H1 (cell line): ENCODE measurements at regions not wholly inside any gene's neighbourhood (a gene's known extent, or its start where the extent isn't known, plus 50 kb on each side); places are given as distances from the start of the nearest gene placed in this dataset.

Experiments
- CTCF ChIA-PET: fragments of 300-600 bp; sonication (Branson Sonifier 250); formaldehyde crosslinking; loops from one replicate; lab custom pipeline; 2021; ENCODE audit not compliant: partially characterized antibody; lab: Charles Lee
- POLR2A ChIA-PET: fragments of 300-600 bp; sonication (Branson Sonifier 250); formaldehyde crosslinking; loops from one replicate; lab custom pipeline; 2021; ENCODE audit warnings: inconsistent platforms; ENCODE audit not compliant: partially characterized antibody; lab: Charles Lee
- DNase-seq, 2 experiments: peaks; one replicate each; pipeline versions ENCODE4 v3.0.0 to v3.0.0-alpha.2; 2010 to 2022; ENCODE audit warnings: low spot score in 2 of 2, low read depth in 1 of 2, mixed read lengths in 1 of 2
- FAIRE-seq: peaks from 2 replicates; lab custom pipeline; 2011; peaks lifted over from hg19 to GRCh38; lab: Jason Lieb, UNC
- H2AFZ ChIP-seq: 2 replicates; pipeline ENCODE4 v1.8.1; 2012; ENCODE audit warnings: low read length, inconsistent platforms
- H2AK5ac ChIP-seq: 2 replicates; pipeline ENCODE4 v1.6.1; 2013; ENCODE audit warnings: low read depth, low read length
- H2BK120ac ChIP-seq: replicated peaks from 2 replicates; pipeline ENCODE3; 2013; ENCODE audit warnings: low read depth, low read length, inconsistent platforms
- H2BK12ac ChIP-seq: 2 replicates; pipeline ENCODE4 v1.6.1; 2013; ENCODE audit warnings: low read depth, low read length
- H2BK15ac ChIP-seq: 2 replicates; pipeline ENCODE4 v1.6.1; 2013; ENCODE audit warnings: low read length
- H2BK20ac ChIP-seq: 2 replicates; pipeline ENCODE4 v1.6.1; 2013; ENCODE audit warnings: low read length
- H2BK5ac ChIP-seq: 2 replicates; pipeline ENCODE4 v1.6.1; 2013; ENCODE audit warnings: low read depth, low read length
- H3K14ac ChIP-seq: 2 replicates; pipeline ENCODE4 v1.6.1; 2013; ENCODE audit warnings: inconsistent platforms; ENCODE audit not compliant: insufficient read length
- H3K18ac ChIP-seq: 2 replicates; pipeline ENCODE4 v1.6.1; 2013; ENCODE audit warnings: low read length; ENCODE audit errors: extremely low read depth
- H3K23ac ChIP-seq: 2 replicates; pipeline ENCODE4 v1.6.1; 2013; ENCODE audit warnings: inconsistent platforms; ENCODE audit not compliant: insufficient read length
- H3K23me2 ChIP-seq: 2 replicates; pipeline ENCODE4 v1.6.1; 2013; ENCODE audit warnings: low read depth, low read length
- H3K27ac ChIP-seq: 2 replicates; pipeline ENCODE4 v1.6.1; 2011; ENCODE audit warnings: low read depth, low read length, inconsistent platforms
- H3K27me3 ChIP-seq, 4 experiments: replicated peaks in 1 of 4; 1 replicate in 1 of 4; 2 replicates in 3 of 4; pipeline versions ENCODE4 v1.6.1 to v1.8.1; 2011 to 2013; ENCODE audit warnings: low read length in 3 of 4, mild to moderate bottlenecking in 3 of 4, inconsistent platforms in 2 of 4, mixed read lengths in 2 of 4, moderate library complexity in 1 of 4; ENCODE audit not compliant: control insufficient read depth in 3 of 4, insufficient read depth in 3 of 4; ENCODE audit errors: extremely low read depth in 1 of 4
- H3K36me3 ChIP-seq, 4 experiments: 2 replicates each; pipeline versions ENCODE4 v1.6.1 to v1.8.1; 2011 to 2013; ENCODE audit warnings: mild to moderate bottlenecking in 4 of 4, low read length in 3 of 4, moderate library complexity in 2 of 4, control low read depth in 1 of 4, inconsistent platforms in 1 of 4; ENCODE audit not compliant: insufficient read depth in 4 of 4, control insufficient read depth in 2 of 4
- H3K4ac ChIP-seq: replicated peaks from 2 replicates; pipeline ENCODE3; 2013; ENCODE audit warnings: low read length, low read depth, mixed read lengths, inconsistent platforms; ENCODE audit not compliant: insufficient read length
- H3K4me1 ChIP-seq, 4 experiments: replicated peaks in 1 of 4; 1 replicate in 1 of 4; 2 replicates in 3 of 4; pipeline versions ENCODE4 v1.6.1 to v1.8.1; 2011 to 2013; ENCODE audit warnings: low read length in 3 of 4, inconsistent platforms in 2 of 4, mixed read lengths in 1 of 4; ENCODE audit not compliant: insufficient read depth in 4 of 4, control insufficient read depth in 3 of 4
- H3K4me2 ChIP-seq, 2 experiments: 2 replicates each; pipeline versions ENCODE4 v1.6.1 to v1.8.1; 2011 to 2013; ENCODE audit warnings: low read depth in 2 of 2, low read length in 2 of 2, control low read depth in 1 of 2, inconsistent platforms in 1 of 2, mild to moderate bottlenecking in 1 of 2; ENCODE audit not compliant: insufficient read depth in 1 of 2
- H3K4me3 ChIP-seq, 4 experiments: fragments of 200-600, 300-600 bp in 1 of 4; sonication (generic), shearing (Covaris generic), sonication (Bioruptor Twin) in 1 of 4; 2 replicates each; pipeline versions ENCODE4 v1.5.1 to v1.8.1; 2011 to 2016; ENCODE audit warnings: low read length in 4 of 4, low read depth in 3 of 4, control low read depth in 2 of 4, inconsistent platforms in 2 of 4, mild to moderate bottlenecking in 2 of 4, mixed read lengths in 1 of 4, moderate library complexity in 1 of 4; ENCODE audit not compliant: insufficient read depth in 2 of 4; ENCODE audit errors: extremely low read depth in 1 of 4
- H3K56ac ChIP-seq: replicated peaks from 2 replicates; pipeline ENCODE3; 2013; ENCODE audit warnings: low read depth, mild to moderate bottlenecking, mixed read lengths, low read length, inconsistent platforms; ENCODE audit not compliant: insufficient read length
- H3K79me1 ChIP-seq: 2 replicates; pipeline ENCODE4 v1.6.1; 2013; ENCODE audit warnings: low read depth, low read length, control low read depth
- H3K79me2 ChIP-seq, 2 experiments: 2 replicates each; pipeline versions ENCODE4 v1.6.1 to v1.8.1; 2012 to 2013; ENCODE audit warnings: low read length in 2 of 2, mild to moderate bottlenecking in 2 of 2, inconsistent platforms in 1 of 2; ENCODE audit not compliant: insufficient read depth in 2 of 2, control insufficient read depth in 1 of 2
- H3K9ac ChIP-seq, 4 experiments: replicated peaks in 1 of 4; 1 replicate in 1 of 4; 2 replicates in 3 of 4; pipeline versions ENCODE4 v1.6.1 to v1.8.1; 2011 to 2013; ENCODE audit warnings: low read depth in 3 of 4, low read length in 3 of 4, control low read depth in 2 of 4, mild to moderate bottlenecking in 2 of 4, moderate library complexity in 2 of 4, inconsistent platforms in 1 of 4; ENCODE audit errors: extremely low read depth in 1 of 4
- H3K9me3 ChIP-seq, 2 experiments: 2 replicates each; pipeline versions ENCODE4 v1.6.1 to v1.8.1; 2012 to 2013; ENCODE audit warnings: mild to moderate bottlenecking in 2 of 2, moderate library complexity in 2 of 2, control low read depth in 1 of 2, inconsistent platforms in 1 of 2, low read depth in 1 of 2, low read length in 1 of 2, mixed read lengths in 1 of 2; ENCODE audit not compliant: insufficient read depth in 2 of 2
- H4K20me1 ChIP-seq, 2 experiments: replicated peaks in 1 of 2; 2 replicates each; pipeline versions ENCODE3 to v1.8.1; 2011 to 2013; ENCODE audit warnings: inconsistent platforms in 2 of 2, low read length in 2 of 2, mild to moderate bottlenecking in 1 of 2; ENCODE audit not compliant: insufficient read depth in 2 of 2, control insufficient read depth in 1 of 2
- H4K5ac ChIP-seq: 2 replicates; pipeline ENCODE4 v1.6.1; 2013; ENCODE audit warnings: low read length, low read depth, mixed read lengths, inconsistent platforms; ENCODE audit not compliant: insufficient read length
- H4K8ac ChIP-seq: 2 replicates; pipeline ENCODE4 v1.8.0; 2013; ENCODE audit warnings: mild to moderate bottlenecking, moderate library complexity, low read length, inconsistent platforms; ENCODE audit not compliant: insufficient read depth; ENCODE audit errors: extremely low read depth
- H4K91ac ChIP-seq: replicated peaks from 2 replicates; pipeline ENCODE3; 2013; ENCODE audit warnings: low read length, mixed read lengths, inconsistent platforms; ENCODE audit not compliant: insufficient read length
- CBX8 ChIP-seq: fragments of 300-800, 300-1000 bp; sonication (generic); IDR thresholded peaks from 2 replicates; pipeline ENCODE4 v1.7.1; 2016; ENCODE audit warnings: low read depth, low read length, borderline replicate concordance
- EP300 ChIP-seq, 2 experiments: IDR thresholded peaks; 1 replicate in 1 of 2; 2 replicates in 1 of 2; pipeline ENCODE4 v1.6.1; 2011 to 2012; ENCODE audit warnings: low read depth in 2 of 2, low read length in 2 of 2, mild to moderate bottlenecking in 2 of 2, borderline replicate concordance in 1 of 2, inconsistent platforms in 1 of 2, moderate library complexity in 1 of 2
- KDM1A ChIP-seq: fragments of 200-600, 300-600 bp; sonication (generic); IDR thresholded peaks from 2 replicates; pipeline ENCODE4 v1.7.1; 2016; ENCODE audit warnings: mild to moderate bottlenecking, low read length, borderline replicate concordance
- KDM5A ChIP-seq: fragments of 200-600 bp; IDR thresholded peaks from 2 replicates; pipeline ENCODE4 v1.7.1; 2012; ENCODE audit warnings: mild to moderate bottlenecking, low read length, inconsistent platforms, mixed read lengths
- MAX ChIP-seq: IDR thresholded peaks from 2 replicates; pipeline ENCODE4 v1.6.1; 2012; ENCODE audit warnings: inconsistent platforms
- POLR2A ChIP-seq, 2 experiments: IDR thresholded peaks; 1 replicate in 1 of 2; 2 replicates in 1 of 2; pipeline ENCODE4 v1.6.1; 2011; ENCODE audit warnings: low read depth in 2 of 2, low read length in 2 of 2, mild to moderate bottlenecking in 2 of 2; ENCODE audit errors: control extremely low read depth in 1 of 2
- RAD21 ChIP-seq, 2 experiments: IDR thresholded peaks in 1 of 2; conservative IDR thresholded peaks in 1 of 2; 2 replicates each; pipeline ENCODE4 v1.6.1; 2011; ENCODE audit warnings: low read depth in 2 of 2, low read length in 2 of 2, improper control_type of control experiment in 1 of 2, inconsistent platforms in 1 of 2, mild to moderate bottlenecking in 1 of 2, moderate library complexity in 1 of 2
- RBBP5 ChIP-seq: IDR thresholded peaks from 2 replicates; pipeline ENCODE4 v1.7.1; 2012; ENCODE audit warnings: low read depth, mild to moderate bottlenecking, inconsistent platforms, low read length, moderate library complexity, borderline replicate concordance
- RFX5 ChIP-seq: IDR thresholded peaks from 2 replicates; pipeline ENCODE4 v1.6.1; 2011; ENCODE audit warnings: low read depth, low read length, improper control_type of control experiment, borderline replicate concordance
- SUZ12 ChIP-seq: fragments of 200-600 bp; sonication (generic); IDR thresholded peaks from 2 replicates; pipeline ENCODE4 v1.6.1; 2012; ENCODE audit warnings: mild to moderate bottlenecking, inconsistent platforms, low read length, moderate library complexity, mixed read lengths
- TAF1 ChIP-seq: IDR thresholded peaks from 2 replicates; pipeline ENCODE4 v1.6.1; 2011; ENCODE audit warnings: mild to moderate bottlenecking, low read depth, low read length
- TAF7 ChIP-seq: optimal IDR thresholded peaks from 2 replicates; pipeline ENCODE3; 2011; ENCODE audit warnings: low read depth, mild to moderate bottlenecking, inconsistent platforms, low read length, moderate library complexity, borderline replicate concordance
- TBP ChIP-seq: IDR thresholded peaks from 2 replicates; pipeline ENCODE4 v1.6.1; 2011; ENCODE audit warnings: low read depth, low read length, improper control_type of control experiment
- ZNF274 ChIP-seq: IDR thresholded peaks from 2 replicates; pipeline ENCODE4 v1.7.0; 2012; ENCODE audit warnings: low read length, borderline replicate concordance; ENCODE audit errors: extremely low read depth
- WGBS, 2 experiments: shearing (Covaris generic) in 1 of 2; methylation state at CpG; one replicate each; pipeline versions ENCODE4 v1.1.6 to v1.1.7; 2013 to 2015; ENCODE audit warnings: low lambda C conversion rate in 2 of 2, mixed read lengths in 2 of 2, inconsistent platforms in 1 of 2, low coverage in 1 of 2, missing lambda C conversion rate in 1 of 2; ENCODE audit not compliant: insufficient replicate concordance in 2 of 2, insufficient coverage in 1 of 2, insufficient read length in 1 of 2; ENCODE audit errors: extremely low coverage in 1 of 2, missing lambda C conversion rate in 1 of 2; 5-methylcytosine and 5-hydroxymethylcytosine counted together

GRCh38 chr1:214198571-214198970 lies 82.4 kb upstream of the SMYD2 start:
- Histone ChIP-seq H3K4me2 (no peak overlapping the region), H4K8ac (no peak overlapping the region), H3K14ac (no peak overlapping the region), H2BK15ac (no peak overlapping the region), H3K4me3 (no peak overlapping the region), H2AK5ac (no peak overlapping the region), H2BK20ac (no peak overlapping the region), H2BK12ac (no peak overlapping the region), H3K79me1 (no peaks in the 10 kb centered on the region), H2BK120ac (no peak overlapping the region), H3K23me2 (no peaks in the 10 kb centered on the region), H3K9ac (no peak overlapping the region), H3K56ac (no peak overlapping the region), H3K27ac (no peak overlapping the region), H4K5ac (no peak overlapping the region), H4K91ac (no peak overlapping the region), H3K4ac (no peak overlapping the region), H3K36me3 (no peaks in the 10 kb centered on the region), H3K18ac (no peak overlapping the region), H3K9me3 (no peaks in the 10 kb centered on the region), H2BK5ac (no peak overlapping the region), H2AFZ (no peak overlapping the region), H3K4me1 (peaks cover 0 to under 1% (median 0%) of the 10 kb centered on the region in 4 experiments; a peak in 1 of 7 replicates), H3K79me2 (no peaks in the 10 kb centered on the region), H4K20me1 (no peaks in the 10 kb centered on the region), H3K27me3 (no peaks in the 10 kb centered on the region), H3K23ac (no peak overlapping the region)
- WGBS, 2 experiments = 93% methylated on average over 1 of the region's 1 CpG; no CpG with 5 or more reads in 1 of the 2 experiments
- ChIA-PET POLR2A (no interaction called here), CTCF (interaction anchor here (0.6 to 15.5 kb wide), 5 partner anchors 9 to 341 kb away, joined by 3 to 235 read pairs (median 6); no protein-coding TSS in a partner anchor)
- no peak for DNase-seq
- FAIRE-seq = no peak
- TF ChIP-seq RAD21 (IDR thresholded peaks at IDR 0.05 in 1 of 2, conservative IDR thresholded peaks at IDR 0.05 in 1 of 2; ENCODE audit: low read depth in 2 of 2, low read length in 2 of 2) (no peak), KDM1A (no peak), RFX5 (no peak), TAF1 (no peak), POLR2A (IDR thresholded peaks at IDR 0.05; ENCODE audit: control extremely low read depth in 1 of 2, low read depth in 2 of 2, low read length in 2 of 2) (no peak), ZNF274 (no peak), KDM5A (no peak), CBX8 (no peak), TBP (no peak), EP300 (IDR thresholded peaks at IDR 0.05; ENCODE audit: borderline replicate concordance in 1 of 2, low read depth in 2 of 2, low read length in 2 of 2) (no peak), TAF7 (no peak), RBBP5 (no peak), SUZ12 (no peak), MAX (no peak)
